ENCODE measurements at regions not wholly inside any gene's neighbourhood (a gene's known extent, or its start where the extent isn't known, plus 50 kb on each side); places are given as distances from the start of the nearest gene placed in this dataset.

GRCh38 chr5:61618577-61618976 is 286.5 kb downstream of the ZSWIM6 start:
- H3K27me3 Mint-ChIP-seq (ENCODE audit: insufficient read depth), result peaks cover 1% of the 10 kb centered on the region
- Histone ChIP-seq H3K27me3 (ENCODE audit: control insufficient read depth, insufficient read depth, low read length, poor library complexity, severe bottlenecking) (no peaks in the 10 kb centered on the region), H3K4me3 (ENCODE audit: low read length) (no peak overlapping the region), H3K9me3 (ENCODE audit: control insufficient read depth, low read length) (no peaks in the 10 kb centered on the region), H3K27ac (ENCODE audit: low read depth, low read length) (no peak overlapping the region), H3K36me3 (ENCODE audit: control insufficient read depth, insufficient read depth, low read length) (no peaks in the 10 kb centered on the region), H3K9ac (ENCODE audit: extremely low read depth, low read length, poor library complexity, severe bottlenecking) (no peak overlapping the region), H3K4me1 (ENCODE audit: control insufficient read depth, insufficient read depth, low read length) (no peaks in the 10 kb centered on the region)
- H3K4me1 Mint-ChIP-seq, result no peaks in the 10 kb centered on the region
- TF ChIP-seq CTCF (conservative IDR thresholded peaks at IDR 0.05), result no peak
- no peaks in the 10 kb centered on the region for H3K36me3 Mint-ChIP-seq (ENCODE audit: low read depth)
- no peak for DNase-seq
- H3K4me3 Mint-ChIP-seq, result no peak overlapping the region
- no peaks in the 10 kb centered on the region for H3K9me3 Mint-ChIP-seq
- 92 to 94% methylated on average over 3 to 4 of the region's 4 CpGs for WGBS, 2 experiments (ENCODE audit: insufficient coverage in 1 of 2, insufficient read length in 1 of 2)
- no peak overlapping the region for H3K27ac Mint-ChIP-seq

GRCh38 chr5:61619289-61619688 is 287.2 kb downstream of the ZSWIM6 start:
- Mint-ChIP-seq H3K4me1 (no peaks in the 10 kb centered on the region), H3K4me3 (no peak overlapping the region), H3K27ac (no peak overlapping the region), H3K9me3 (no peaks in the 10 kb centered on the region), H3K36me3 (ENCODE audit: low read depth) (no peaks in the 10 kb centered on the region), H3K27me3 (ENCODE audit: insufficient read depth) (peaks cover 1% of the 10 kb centered on the region)
- no peak overlapping the region for H3K27ac ChIP-seq (ENCODE audit: low read depth, low read length)
- no peaks in the 10 kb centered on the region for H3K9me3 ChIP-seq (ENCODE audit: control insufficient read depth, low read length)
- H3K4me1 ChIP-seq (ENCODE audit: control insufficient read depth, insufficient read depth, low read length), result no peaks in the 10 kb centered on the region
- TF ChIP-seq CTCF (conservative IDR thresholded peaks at IDR 0.05), result no peak
- 83 to 89% methylated on average over 2 to 3 of the region's 3 CpGs for WGBS, 2 experiments (ENCODE audit: insufficient coverage in 1 of 2, insufficient read length in 1 of 2)
- DNase-seq, result no peak
- no peaks in the 10 kb centered on the region for H3K36me3 ChIP-seq (ENCODE audit: control insufficient read depth, insufficient read depth, low read length)
- no peak overlapping the region for H3K4me3 ChIP-seq (ENCODE audit: low read length)
- no peak overlapping the region for H3K9ac ChIP-seq (ENCODE audit: extremely low read depth, low read length, poor library complexity, severe bottlenecking)
- no peaks in the 10 kb centered on the region for H3K27me3 ChIP-seq (ENCODE audit: control insufficient read depth, insufficient read depth, low read length, poor library complexity, severe bottlenecking)

- no peak for TF ChIP-seq CTCF (conservative IDR thresholded peaks at IDR 0.05)
- Histone ChIP-seq H3K9ac (ENCODE audit: extremely low read depth, low read length, poor library complexity, severe bottlenecking) (no peak overlapping the region), H3K4me3 (ENCODE audit: low read length) (no peak overlapping the region), H3K36me3 (ENCODE audit: control insufficient read depth, insufficient read depth, low read length) (no peaks in the 10 kb centered on the region), H3K27me3 (ENCODE audit: control insufficient read depth, insufficient read depth, low read length, poor library complexity, severe bottlenecking) (peaks cover 6% of the 10 kb centered on the region), H3K9me3 (ENCODE audit: control insufficient read depth, low read length) (no peaks in the 10 kb centered on the region), H3K4me1 (ENCODE audit: control insufficient read depth, insufficient read depth, low read length) (no peaks in the 10 kb centered on the region), H3K27ac (ENCODE audit: low read depth, low read length) (no peak overlapping the region)
- H3K4me3 Mint-ChIP-seq, result no peak overlapping the region
- H3K9me3 Mint-ChIP-seq, result no peaks in the 10 kb centered on the region
- WGBS, 2 experiments (ENCODE audit: insufficient coverage in 1 of 2, insufficient read length in 1 of 2), result 93 to 100% methylated on average over 2 to 8 of the region's 8 CpGs
- DNase-seq, result no peak
- peaks cover 1% of the 10 kb centered on the region for H3K27me3 Mint-ChIP-seq (ENCODE audit: insufficient read depth)
- peaks cover 4% of the 10 kb centered on the region for H3K4me1 Mint-ChIP-seq
- H3K36me3 Mint-ChIP-seq (ENCODE audit: low read depth), result no peaks in the 10 kb centered on the region
- H3K27ac Mint-ChIP-seq, result no peak overlapping the region
Observed at GRCh38 chr5:61619777-61620518, 287.9 kb downstream of the ZSWIM6 start.
